HUES48 (cell line): ENCODE measurements at regions not wholly inside any gene's neighbourhood (a gene's known extent, or its start where the extent isn't known, plus 50 kb on each side); places are given as distances from the start of the nearest gene placed in this dataset.
A peak's percentile ranks its signal among the peaks of the same experiment; 100 is the strongest.

Experiments used
- H3K27ac ChIP-seq: one replicate; pipeline ENCODE4 v1.7.0; 2013; ENCODE audit warnings: low read depth, low read length, inconsistent platforms
- H3K27me3 ChIP-seq: 2 replicates; pipeline ENCODE4 v1.6.1; 2013; ENCODE audit warnings: mild to moderate bottlenecking, low read length; ENCODE audit not compliant: control insufficient read depth, insufficient read depth
- H3K36me3 ChIP-seq: 2 replicates; pipeline ENCODE4 v1.6.1; 2013; ENCODE audit warnings: low read length; ENCODE audit not compliant: control insufficient read depth, insufficient read depth
- H3K4me1 ChIP-seq: 2 replicates; pipeline ENCODE4 v1.6.1; 2013; ENCODE audit warnings: mild to moderate bottlenecking, low read length; ENCODE audit not compliant: control insufficient read depth, insufficient read depth
- H3K4me3 ChIP-seq: 2 replicates; pipeline ENCODE4 v1.5.1; 2013; ENCODE audit warnings: mild to moderate bottlenecking, low read depth, low read length
- H3K9ac ChIP-seq: 2 replicates; pipeline ENCODE4 v1.6.1; 2013; ENCODE audit warnings: mild to moderate bottlenecking, low read depth, low read length, moderate library complexity
- H3K9me3 ChIP-seq: 2 replicates; pipeline ENCODE4 v1.6.1; 2013; ENCODE audit warnings: low read length; ENCODE audit not compliant: control insufficient read depth, insufficient read depth

DNA sequence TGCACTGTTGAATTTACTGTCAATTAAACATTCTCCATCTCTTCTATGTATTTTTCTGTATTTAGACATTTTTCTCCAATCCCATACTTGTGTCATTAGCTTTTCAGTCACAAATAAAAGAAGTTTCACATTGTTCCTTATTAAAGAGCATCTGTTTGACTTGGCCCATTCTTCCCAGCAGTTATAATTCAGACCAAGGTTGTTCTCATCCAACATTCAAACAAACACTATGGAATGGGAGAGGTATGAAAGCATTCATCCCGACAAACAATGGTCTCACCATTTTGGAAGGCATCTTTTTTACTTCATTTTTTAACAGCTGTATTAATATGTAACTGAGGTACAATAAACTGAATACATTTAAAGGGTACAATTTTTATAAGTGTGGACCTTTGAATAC is 208.8 kb upstream of the MAF start:
- Histone ChIP-seq H3K9ac (no peak overlapping the region), H3K9me3 (0 out of 2 replicates have a peak, but pooled peaks cover 8% of the 10 kb centered on the region), H3K27me3 (no peaks in the 10 kb centered on the region), H3K4me3 (no peak overlapping the region), H3K27ac (no peak overlapping the region), H3K4me1 (peaks cover 21% of the 10 kb centered on the region), H3K36me3 (no peaks in the 10 kb centered on the region)

DNA sequence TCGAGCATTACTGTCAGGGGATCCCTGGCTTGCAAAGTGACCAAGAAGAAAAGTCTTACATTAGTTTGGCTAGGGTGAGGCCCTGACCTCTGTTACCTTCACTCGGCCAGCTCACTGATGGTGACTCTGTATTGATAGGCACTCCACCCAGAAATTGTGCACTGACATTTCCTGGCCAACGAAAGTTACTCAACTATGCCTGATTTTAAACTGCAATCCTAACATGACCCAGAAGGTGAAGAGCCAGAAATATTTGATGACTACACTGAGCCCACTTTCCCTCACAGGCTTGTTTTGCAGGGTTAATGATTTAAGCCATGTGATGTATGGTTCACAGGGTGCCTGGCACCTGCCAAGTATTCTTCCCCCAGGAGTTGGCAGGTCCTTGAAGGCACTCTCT is 208.2 kb upstream of the MAF start:
- no peak overlapping the region for H3K9ac ChIP-seq
- no peaks in the 10 kb centered on the region for H3K27me3 ChIP-seq
- H3K36me3 ChIP-seq: no peaks in the 10 kb centered on the region
- H3K9me3 ChIP-seq: 0 out of 2 replicates have a peak, but pooled peaks cover 8% of the 10 kb centered on the region
- peaks cover 21% of the 10 kb centered on the region for H3K4me1 ChIP-seq
- H3K4me3 ChIP-seq: no peak overlapping the region
- no peak overlapping the region for H3K27ac ChIP-seq

DNA sequence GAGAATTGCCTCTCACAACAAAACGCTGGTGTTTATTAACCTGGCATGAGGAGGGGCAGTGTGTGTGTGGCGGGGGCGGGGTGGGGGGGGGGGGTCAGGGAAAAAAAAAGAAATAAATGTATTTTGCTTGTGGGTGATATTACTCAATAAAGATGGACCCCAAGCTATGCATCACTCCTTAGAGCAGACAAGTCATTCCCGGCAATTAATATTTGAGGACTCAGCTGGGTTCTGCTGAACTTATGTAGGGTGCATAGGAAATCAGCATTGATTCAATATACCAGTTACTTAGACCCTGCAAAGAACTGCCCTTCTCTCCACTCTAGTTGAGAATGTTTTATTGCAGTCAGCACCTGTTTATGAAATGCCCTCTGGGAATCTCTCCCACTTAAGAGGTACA is 206.2 kb upstream of the MAF start:
- H3K9me3 ChIP-seq: 0 out of 2 replicates have a peak, but pooled peaks cover 8% of the 10 kb centered on the region
- H3K27ac ChIP-seq: no peak overlapping the region
- H3K9ac ChIP-seq: no peak overlapping the region
- peaks cover 21% of the 10 kb centered on the region for H3K4me1 ChIP-seq
- H3K4me3 ChIP-seq: no peak overlapping the region
- no peaks in the 10 kb centered on the region for H3K36me3 ChIP-seq
- no peaks in the 10 kb centered on the region for H3K27me3 ChIP-seq

DNA sequence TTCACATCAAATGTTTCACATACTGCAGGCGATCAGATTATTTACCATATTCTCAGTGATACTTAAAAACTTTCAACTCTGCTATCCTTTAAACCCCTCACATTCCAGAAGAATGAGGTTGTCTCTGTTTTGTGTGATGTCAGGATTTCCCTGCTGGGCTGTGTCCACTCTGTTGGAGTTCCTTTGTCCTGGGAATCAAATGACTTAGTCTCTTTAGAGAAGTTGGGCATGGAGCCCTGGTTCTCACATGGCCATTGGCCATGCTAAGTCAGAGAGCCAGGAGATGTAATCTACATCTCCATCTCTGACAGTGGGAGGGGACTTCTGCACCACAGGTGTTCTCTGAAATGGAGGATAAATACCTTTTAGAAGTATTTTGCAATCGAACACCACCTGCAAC is 205.1 kb upstream of the MAF start:
- H3K4me1 ChIP-seq: peaks cover 18% of the 10 kb centered on the region
- 0 out of 2 replicates have a peak, but pooled peaks cover 8% of the 10 kb centered on the region for H3K9me3 ChIP-seq
- no peak overlapping the region for H3K4me3 ChIP-seq
- H3K27ac ChIP-seq: peak overlapping the region; percentile 76
- no peak overlapping the region for H3K9ac ChIP-seq
- H3K27me3 ChIP-seq: no peaks in the 10 kb centered on the region
- H3K36me3 ChIP-seq: no peaks in the 10 kb centered on the region

DNA sequence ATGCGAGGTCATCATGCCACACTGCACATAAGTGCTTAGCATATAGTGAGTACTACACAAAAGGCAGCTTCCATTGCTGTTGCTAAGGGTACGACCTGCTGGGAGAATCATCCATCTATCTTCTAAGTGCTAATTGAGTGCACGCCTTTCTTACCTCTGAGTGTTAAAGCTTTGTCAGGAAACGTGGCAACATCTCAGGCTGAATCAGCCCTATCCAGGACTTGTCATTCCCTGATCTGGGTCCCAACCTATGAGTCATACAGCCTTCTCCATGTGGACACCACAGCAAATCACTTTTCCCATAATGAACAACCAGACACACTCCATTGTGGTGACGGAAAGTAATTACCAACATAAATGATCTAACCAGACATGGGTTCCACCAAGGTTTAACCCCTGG is 201.1 kb upstream of the MAF start:
- no peaks in the 10 kb centered on the region for H3K27me3 ChIP-seq
- H3K36me3 ChIP-seq: no peaks in the 10 kb centered on the region
- H3K9ac ChIP-seq: no peak overlapping the region
- no peaks in the 10 kb centered on the region for H3K9me3 ChIP-seq
- H3K27ac ChIP-seq: no peak overlapping the region
- H3K4me3 ChIP-seq: no peak overlapping the region
- H3K4me1 ChIP-seq: peaks cover 13% of the 10 kb centered on the region

DNA sequence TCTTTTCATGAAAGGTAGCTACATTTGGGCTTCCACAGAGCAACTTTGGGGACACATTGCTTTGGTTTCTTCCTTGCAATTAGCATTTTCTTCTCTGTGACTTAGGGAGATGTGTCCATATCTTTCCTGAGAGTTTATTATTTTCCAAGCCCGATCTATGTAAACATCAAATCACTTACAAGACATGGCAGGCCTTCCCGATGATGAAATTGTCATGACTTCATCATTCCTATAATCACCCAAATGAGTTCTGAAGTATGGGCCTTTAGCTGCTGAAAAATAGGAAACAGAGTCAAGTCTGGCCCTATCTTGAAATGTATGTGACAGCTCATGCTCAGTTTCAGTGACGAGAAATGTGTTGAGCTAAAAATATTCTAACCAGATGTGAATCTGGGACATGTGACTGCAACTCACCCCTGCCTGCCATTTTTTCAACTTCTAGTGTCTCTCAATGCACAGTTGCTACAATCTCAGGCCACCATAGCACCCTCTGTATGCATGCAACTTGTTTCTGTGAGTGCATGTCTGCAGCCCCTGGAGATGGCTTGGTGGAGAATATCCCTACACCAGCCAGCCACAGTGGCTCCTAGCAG is 199.6 kb upstream of the MAF start:
- Histone ChIP-seq H3K27me3 (no peaks in the 10 kb centered on the region), H3K9ac (no peak overlapping the region), H3K4me3 (no peak overlapping the region), H3K9me3 (no peaks in the 10 kb centered on the region), H3K36me3 (no peaks in the 10 kb centered on the region), H3K27ac (no peak overlapping the region), H3K4me1 (no peaks in the 10 kb centered on the region)

DNA sequence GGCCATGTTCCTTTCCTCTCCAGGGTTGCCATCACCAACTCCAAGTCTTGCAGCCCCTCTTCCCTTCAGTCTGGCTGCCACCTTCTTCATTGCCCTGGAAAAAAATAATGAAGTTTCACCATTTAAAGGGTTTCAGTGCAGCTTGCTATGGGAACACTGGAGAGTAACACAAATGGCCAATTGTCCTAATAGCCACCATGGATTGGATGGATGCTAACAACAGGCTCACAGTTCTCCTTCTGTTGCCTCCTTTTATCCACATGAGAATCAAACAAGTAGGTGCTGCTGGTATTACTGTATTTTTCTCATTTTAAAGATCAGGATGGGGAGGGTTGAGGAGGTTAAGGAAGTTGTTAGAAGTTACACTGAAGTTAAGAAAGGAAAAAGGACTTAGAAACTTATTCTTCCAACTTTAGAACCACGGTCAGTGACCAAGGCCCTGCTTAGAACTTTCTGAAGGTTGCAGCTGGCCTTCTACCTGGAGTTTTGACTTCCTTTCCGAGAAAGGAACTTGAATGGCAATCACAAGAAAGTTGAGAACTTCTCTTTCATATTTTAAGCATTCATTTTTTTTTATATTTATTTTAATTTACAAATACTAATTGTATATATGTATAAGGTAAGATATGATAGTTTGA is 198.0 kb upstream of the MAF start:
- Histone ChIP-seq H3K4me1 (no peaks in the 10 kb centered on the region), H3K9me3 (no peaks in the 10 kb centered on the region), H3K4me3 (no peak overlapping the region), H3K9ac (no peak overlapping the region), H3K27ac (no peak overlapping the region), H3K27me3 (no peaks in the 10 kb centered on the region), H3K36me3 (no peaks in the 10 kb centered on the region)

DNA sequence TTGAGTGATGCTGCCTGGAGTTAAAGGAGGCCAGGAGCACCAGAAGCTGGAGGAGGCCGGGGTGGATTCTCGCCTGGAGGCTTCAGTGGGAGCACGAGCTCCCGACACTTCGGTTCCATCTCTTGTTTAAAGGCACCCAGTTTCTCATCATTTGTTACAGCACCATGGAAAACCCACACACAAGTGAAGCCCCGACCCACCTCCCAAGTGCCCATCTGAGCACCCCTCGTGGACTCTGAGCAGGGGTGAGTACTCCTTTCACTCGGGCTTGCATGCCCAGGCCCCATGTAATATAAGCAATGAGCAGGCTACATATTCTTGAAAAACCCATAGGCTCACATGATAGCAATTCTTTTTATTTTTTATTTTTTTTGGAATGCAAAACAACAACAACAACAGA is 196.9 kb upstream of the MAF start:
- Histone ChIP-seq H3K9me3 (no peaks in the 10 kb centered on the region), H3K4me1 (no peaks in the 10 kb centered on the region), H3K36me3 (no peaks in the 10 kb centered on the region), H3K27me3 (no peaks in the 10 kb centered on the region), H3K27ac (no peak overlapping the region), H3K4me3 (no peak overlapping the region), H3K9ac (no peak overlapping the region)

DNA sequence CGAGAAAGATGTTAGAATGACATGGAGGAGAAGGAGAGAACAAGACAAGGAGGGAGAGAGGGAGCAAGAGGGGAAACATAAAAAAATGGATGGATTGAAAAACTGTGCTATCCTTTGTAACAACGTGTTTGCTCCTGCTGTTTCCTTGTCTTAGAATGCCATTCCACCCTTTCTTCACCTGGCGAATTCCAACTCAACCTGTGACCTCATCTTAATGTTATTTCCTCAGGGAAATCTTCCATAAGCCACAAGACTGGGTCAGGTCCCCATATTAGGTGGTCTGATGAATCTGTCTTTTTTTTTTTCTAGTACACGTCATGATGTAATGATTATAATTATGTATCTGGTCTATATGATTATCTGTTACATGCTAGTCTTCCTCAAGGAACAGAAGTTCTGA is 195.0 kb upstream of the MAF start:
- Histone ChIP-seq H3K27ac (no peak overlapping the region), H3K9ac (no peak overlapping the region), H3K9me3 (no peaks in the 10 kb centered on the region), H3K36me3 (no peaks in the 10 kb centered on the region), H3K4me1 (no peaks in the 10 kb centered on the region), H3K4me3 (no peak overlapping the region), H3K27me3 (no peaks in the 10 kb centered on the region)

DNA sequence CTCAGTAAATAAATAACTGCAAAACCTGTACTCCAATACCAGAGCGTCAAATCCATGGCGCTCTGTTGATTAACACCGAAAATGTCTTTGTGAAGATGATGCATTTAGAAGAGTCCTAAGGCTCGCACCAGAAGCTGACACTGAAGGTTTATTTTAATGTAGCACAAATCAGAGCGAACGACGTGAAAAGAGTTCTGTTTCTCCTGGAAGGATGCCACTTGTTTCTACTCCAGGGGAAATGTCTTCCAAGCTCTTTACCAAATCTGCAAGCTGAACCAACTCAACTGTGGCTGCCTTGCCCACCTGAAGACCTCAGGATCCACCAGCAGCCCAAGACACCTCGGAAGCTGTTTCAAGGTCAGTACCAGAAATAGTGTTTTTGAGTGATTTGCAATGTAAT is 194.4 kb upstream of the MAF start:
- no peak overlapping the region for H3K4me3 ChIP-seq
- H3K9ac ChIP-seq: no peak overlapping the region
- no peak overlapping the region for H3K27ac ChIP-seq
- H3K4me1 ChIP-seq: no peaks in the 10 kb centered on the region
- H3K27me3 ChIP-seq: no peaks in the 10 kb centered on the region
- H3K36me3 ChIP-seq: no peaks in the 10 kb centered on the region
- no peaks in the 10 kb centered on the region for H3K9me3 ChIP-seq

DNA sequence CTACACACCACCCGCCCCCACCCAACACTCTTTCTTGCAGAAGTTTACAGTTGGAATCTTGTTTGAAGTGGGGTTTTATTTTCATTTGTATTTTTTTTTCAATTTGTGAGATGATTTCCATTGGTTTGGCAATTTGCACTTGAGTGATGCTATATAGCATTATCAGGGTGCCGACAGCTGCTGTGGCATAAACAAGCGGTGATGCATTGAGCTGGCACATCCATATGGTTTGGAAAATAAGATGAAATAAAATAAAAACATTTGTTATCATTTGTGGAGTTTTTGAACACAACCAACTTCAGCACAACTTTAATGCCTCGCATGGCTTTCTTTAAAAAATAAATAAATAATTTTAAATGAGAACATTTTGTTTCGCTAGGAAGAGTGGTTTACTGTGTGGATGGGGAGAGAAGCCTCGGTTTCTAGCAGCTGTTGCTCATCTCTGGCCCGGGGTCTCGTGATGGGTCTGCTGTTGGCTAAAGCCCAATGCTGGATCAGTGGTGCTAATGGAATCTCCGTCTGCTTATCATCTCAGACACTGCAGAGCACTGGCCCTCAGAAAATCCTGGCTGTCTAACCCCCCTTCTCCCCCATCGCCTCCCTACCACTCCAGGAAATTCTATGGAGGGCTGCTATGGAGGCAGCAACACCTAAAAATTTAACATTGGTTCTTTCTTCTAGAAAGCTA is 192.3 kb upstream of the MAF start:
- no peaks in the 10 kb centered on the region for H3K9me3 ChIP-seq
- H3K36me3 ChIP-seq: no peaks in the 10 kb centered on the region
- H3K27me3 ChIP-seq: no peaks in the 10 kb centered on the region
- H3K4me1 ChIP-seq: no peaks in the 10 kb centered on the region
- no peak overlapping the region for H3K4me3 ChIP-seq
- no peak overlapping the region for H3K9ac ChIP-seq
- H3K27ac ChIP-seq: no peak overlapping the region
